Keratinocyte (primary cell): ENCODE measurements at regions not wholly inside any gene's neighbourhood (a gene's known extent, or its start where the extent isn't known, plus 50 kb on each side); places are given as distances from the start of the nearest gene placed in this dataset.

Experiments used
- DNase-seq: peaks from one replicate; pipeline ENCODE4 v3.0.0-alpha.2; 2011; ENCODE audit warnings: low read depth, missing footprints, low spot score
- FAIRE-seq: peaks from 2 replicates; lab custom pipeline; 2011; peaks lifted over from hg19 to GRCh38; lab: Jason Lieb, UNC
- H2AFZ ChIP-seq: 2 replicates; pipeline ENCODE4 v1.6.0; 2012; ENCODE audit warnings: low read length, control low read depth, inconsistent platforms; ENCODE audit not compliant: control insufficient read depth
- H3K27ac ChIP-seq: 2 replicates; pipeline ENCODE4 v1.5.1; 2011; ENCODE audit warnings: low read length; ENCODE audit not compliant: control insufficient read depth, insufficient read depth
- H3K27me3 ChIP-seq: 3 replicates; pipeline ENCODE4 v1.6.0; 2011; ENCODE audit warnings: low read length; ENCODE audit not compliant: control insufficient read depth, insufficient read depth; ENCODE audit errors: extremely low read depth
- H3K36me3 ChIP-seq, 2 experiments: 2 replicates in 1 of 2; 3 replicates in 1 of 2; pipeline ENCODE4 v1.5.1; 2011; ENCODE audit warnings: low read length in 2 of 2, mild to moderate bottlenecking in 1 of 2; ENCODE audit not compliant: control insufficient read depth in 2 of 2, insufficient read depth in 2 of 2; ENCODE audit errors: extremely low read depth in 1 of 2
- H3K4me1 ChIP-seq: 3 replicates; pipeline ENCODE4 v1.5.1; 2011; ENCODE audit warnings: low read length; ENCODE audit not compliant: control insufficient read depth, insufficient read depth; ENCODE audit errors: extremely low read depth
- H3K4me2 ChIP-seq: 3 replicates; pipeline ENCODE4 v1.6.0; 2011; ENCODE audit warnings: low read depth, low read length; ENCODE audit not compliant: control insufficient read depth, insufficient read depth; ENCODE audit errors: extremely low read depth
- H3K4me3 ChIP-seq, 3 experiments: fragments of 200-600 bp in 1 of 3; sonication (generic) in 1 of 3; 2 replicates in 2 of 3; 3 replicates in 1 of 3; pipeline ENCODE4 v1.5.1; 2011 to 2016; ENCODE audit warnings: low read length in 3 of 3, mild to moderate bottlenecking in 3 of 3, control low read depth in 2 of 3, inconsistent platforms in 1 of 3, low read depth in 1 of 3, mixed read lengths in 1 of 3, mixed run types in 1 of 3, moderate library complexity in 1 of 3; ENCODE audit not compliant: control insufficient read depth in 2 of 3, insufficient read depth in 2 of 3; ENCODE audit errors: extremely low read depth in 1 of 3
- H3K79me2 ChIP-seq: 2 replicates; pipeline ENCODE4 v1.6.0; 2012; ENCODE audit warnings: low read length; ENCODE audit not compliant: control insufficient read depth, insufficient read depth
- H3K9ac ChIP-seq: 3 replicates; pipeline ENCODE4 v1.6.0; 2011; ENCODE audit warnings: low read length; ENCODE audit not compliant: control insufficient read depth, insufficient read depth; ENCODE audit errors: extremely low read depth
- H3K9me1 ChIP-seq: 3 replicates; pipeline ENCODE4 v1.6.0; 2011; ENCODE audit warnings: low read length; ENCODE audit not compliant: control insufficient read depth, insufficient read depth; ENCODE audit errors: extremely low read depth
- H3K9me3 ChIP-seq: 2 replicates; pipeline ENCODE4 v1.5.1; 2012; ENCODE audit warnings: low read depth, low read length; ENCODE audit not compliant: control insufficient read depth
- H4K20me1 ChIP-seq: 3 replicates; pipeline ENCODE4 v1.6.0; 2011; ENCODE audit warnings: low read length; ENCODE audit not compliant: control insufficient read depth, insufficient read depth; ENCODE audit errors: extremely low read depth
- CTCF ChIP-seq, 3 experiments: IDR thresholded peaks in 1 of 3; conservative IDR thresholded peaks in 1 of 3; optimal IDR thresholded peaks in 1 of 3; 2 replicates in 2 of 3; 3 replicates in 1 of 3; pipeline versions ENCODE3 to v1.5.1; 2011; ENCODE audit warnings: low read length in 3 of 3, mild to moderate bottlenecking in 3 of 3, moderate library complexity in 2 of 3, control low read depth in 1 of 3, inconsistent platforms in 1 of 3; ENCODE audit not compliant: insufficient read depth in 2 of 3; ENCODE audit errors: extremely low read depth in 1 of 3
- EZH2 ChIP-seq: IDR thresholded peaks from one replicate; pipeline ENCODE4 v1.6.1; 2012; ENCODE audit warnings: inconsistent platforms, mild to moderate bottlenecking, low read length, moderate library complexity
- dilution Hi-C: fragments of 300-500 bp; cut with MboI; formaldehyde crosslinking; loops from one replicate; pipeline ENCODE4 v1.7.0; 2020; ENCODE audit warnings: low sequenced_read_pairs; ENCODE audit not compliant: extremely low pct_ligation_motif_present

- no peak overlapping the region for H3K4me3 ChIP-seq
- H3K27ac ChIP-seq = no peak overlapping the region
- H3K27me3 ChIP-seq = no peaks in the 10 kb centered on the region
- no peaks in the 10 kb centered on the region for H3K9me3 ChIP-seq
- H3K36me3 ChIP-seq = no peaks in the 10 kb centered on the region
- H3K4me1 ChIP-seq = no peaks in the 10 kb centered on the region
- TF ChIP-seq EZH2 (no peak), CTCF (optimal IDR thresholded peaks at IDR 0.05 in 1 of 3, IDR thresholded peaks at IDR 0.05 in 1 of 3, conservative IDR thresholded peaks at IDR 0.05 in 1 of 3; ENCODE audit: extremely low read depth in 1 of 3, insufficient read depth in 2 of 3, low read length in 3 of 3) (no peak)
- no peaks in the 10 kb centered on the region for H4K20me1 ChIP-seq
- H3K9ac ChIP-seq = no peak overlapping the region
- no peaks in the 10 kb centered on the region for H3K9me1 ChIP-seq
- dilution Hi-C loops = no loop called here
- no peaks in the 10 kb centered on the region for H3K79me2 ChIP-seq
- FAIRE-seq (no peak), DNase-seq (no peak)
- no peak overlapping the region for H2AFZ ChIP-seq
- no peak overlapping the region for H3K4me2 ChIP-seq
Observed at GRCh38 chr4:142961866-142962265, 115.8 kb upstream of the INPP4B start.

- TF ChIP-seq EZH2 = no peak
- no peak for TF ChIP-seq CTCF (optimal IDR thresholded peaks at IDR 0.05 in 1 of 3, IDR thresholded peaks at IDR 0.05 in 1 of 3, conservative IDR thresholded peaks at IDR 0.05 in 1 of 3; ENCODE audit: extremely low read depth in 1 of 3, insufficient read depth in 2 of 3, low read length in 3 of 3)
- Histone ChIP-seq H3K4me2 (no peak overlapping the region), H3K4me3 (no peak overlapping the region), H3K9ac (no peak overlapping the region), H3K9me3 (no peaks in the 10 kb centered on the region), H3K79me2 (no peaks in the 10 kb centered on the region), H3K4me1 (no peaks in the 10 kb centered on the region), H2AFZ (no peak overlapping the region), H4K20me1 (no peaks in the 10 kb centered on the region), H3K27me3 (no peaks in the 10 kb centered on the region), H3K27ac (no peak overlapping the region), H3K9me1 (no peaks in the 10 kb centered on the region), H3K36me3 (no peaks in the 10 kb centered on the region)
- FAIRE-seq = no peak
- no peak for DNase-seq
- dilution Hi-C loops = no loop called here
Observed at GRCh38 chr4:142974328-142974727, 128.2 kb upstream of the INPP4B start.
